WTC11 (cell line): ENCODE measurements at regions not wholly inside any gene's neighbourhood (a gene's known extent, or its start where the extent isn't known, plus 50 kb on each side); places are given as distances from the start of the nearest gene placed in this dataset.

Experiments used
- ATAC-seq: fragments of 200-7000 bp; cut with Tn5 transposase; 2 replicates; pipeline ENCODE4 v1.10.0; 2021; ENCODE audit warnings: mild to moderate bottlenecking, moderate library complexity
- CTCF ChIA-PET: fragments of 300-600 bp; sonication (Branson Sonifier 250); formaldehyde crosslinking; loops from one replicate; lab custom pipeline; 2021; ENCODE audit warnings: antibody characterized with exemption; lab: Charles Lee
- POLR2A ChIA-PET: fragments of 350-600 bp; sonication (Branson Sonifier 250); formaldehyde crosslinking; loops from one replicate; lab custom pipeline; 2021; ENCODE audit warnings: antibody characterized with exemption; lab: Charles Lee
- DNase-seq: peaks from one replicate; pipeline ENCODE4 v3.0.0; 2021; ENCODE audit warnings: low spot score
- H3K27ac Mint-ChIP-seq: 2 replicates; pipeline ENCODE4 v1.8.0; 2021; ENCODE audit warnings: mixed read lengths
- H3K27me3 Mint-ChIP-seq: 2 replicates; pipeline ENCODE4 v1.8.0; 2021; ENCODE audit warnings: low read depth, mild to moderate bottlenecking, moderate library complexity, mixed read lengths
- H3K36me3 Mint-ChIP-seq: 2 replicates; pipeline ENCODE4 v1.8.0; 2021; ENCODE audit warnings: mixed read lengths
- H3K4me1 Mint-ChIP-seq: 2 replicates; pipeline ENCODE4 v1.8.0; 2022; ENCODE audit warnings: mixed read lengths
- H3K4me3 Mint-ChIP-seq: 2 replicates; pipeline ENCODE4 v1.8.0; 2021; ENCODE audit warnings: mild to moderate bottlenecking, moderate library complexity, mixed read lengths
- H3K9me3 Mint-ChIP-seq: 2 replicates; pipeline ENCODE4 v1.8.0; 2021; ENCODE audit warnings: mixed read lengths
- ATF1 ChIP-seq: sonication (generic); formaldehyde crosslinking; IDR thresholded peaks from 2 replicates; pipeline ENCODE4 v1.8.1; 2023; ENCODE audit warnings: mild to moderate bottlenecking, moderate library complexity, missing genetic modification reagents
- CREM ChIP-seq: sonication (generic); formaldehyde crosslinking; IDR thresholded peaks from 2 replicates; pipeline ENCODE4 v1.8.1; 2022; ENCODE audit warnings: mild to moderate bottlenecking, missing genetic modification reagents, moderate library complexity
- FOXP1 ChIP-seq: sonication (generic); formaldehyde crosslinking; IDR thresholded peaks from 2 replicates; pipeline ENCODE4 v1.8.0; 2022; ENCODE audit warnings: missing genetic modification reagents, mild to moderate bottlenecking, moderate library complexity, borderline replicate concordance
- HMGA2 ChIP-seq: fragments of 250-450 bp; sonication (Bioruptor Pico); IDR thresholded peaks from 2 replicates; pipeline ENCODE4 v1.4.0; 2021; ENCODE audit warnings: mild to moderate bottlenecking, moderate library complexity
- JAZF1 ChIP-seq: fragments of 250-450 bp; sonication (Bioruptor Pico); IDR thresholded peaks from 2 replicates; pipeline ENCODE4 v1.9.0; 2021; ENCODE audit warnings: moderate library complexity, mild to moderate bottlenecking, inconsistent platforms
- PRRX2 ChIP-seq: fragments of 250-450 bp; sonication (Bioruptor Pico); IDR thresholded peaks from 2 replicates; pipeline ENCODE4 v1.8.0; 2021; ENCODE audit warnings: mild to moderate bottlenecking
- TP53 ChIP-seq: sonication (generic); formaldehyde crosslinking; IDR thresholded peaks from 2 replicates; pipeline ENCODE4 v1.8.1; 2023; ENCODE audit warnings: mild to moderate bottlenecking, missing genetic modification reagents
- ZNF121 ChIP-seq: sonication (generic); formaldehyde crosslinking; IDR thresholded peaks from 2 replicates; pipeline ENCODE4 v1.8.0; 2023; ENCODE audit warnings: missing genetic modification reagents
- ZNF423 ChIP-seq: fragments of 250-450 bp; sonication (Bioruptor Pico); IDR thresholded peaks from 2 replicates; pipeline ENCODE4 v2.1.2; 2022; ENCODE audit warnings: mild to moderate bottlenecking, moderate library complexity
- TF ChIP-seq, protein P1 (sequence below): fragments of 250-450 bp; sonication (Bioruptor Pico); IDR thresholded peaks from 2 replicates; pipeline ENCODE4 v1.9.0; 2021; ENCODE audit warnings: mild to moderate bottlenecking
- TF ChIP-seq, protein P2 (sequence below): sonication (generic); formaldehyde crosslinking; IDR thresholded peaks from 2 replicates; pipeline ENCODE4 v1.8.1; 2022; ENCODE audit warnings: low read depth, mild to moderate bottlenecking, moderate library complexity, missing genetic modification reagents, borderline replicate concordance
- TF ChIP-seq, protein P3 (sequence below): sonication (generic); formaldehyde crosslinking; IDR thresholded peaks from 2 replicates; pipeline ENCODE4 v1.8.1; 2023; ENCODE audit warnings: mild to moderate bottlenecking, missing genetic modification reagents
- TF ChIP-seq, protein P4 (sequence below): sonication (generic); formaldehyde crosslinking; IDR thresholded peaks from 2 replicates; pipeline ENCODE4 v1.8.0; 2023; ENCODE audit warnings: missing genetic modification reagents, mild to moderate bottlenecking, borderline replicate concordance
- TF ChIP-seq, protein P5 (sequence below): fragments of 250-450 bp; sonication (Bioruptor Pico); conservative IDR thresholded peaks from 2 replicates; pipeline ENCODE4 v1.9.0; 2021; ENCODE audit warnings: mild to moderate bottlenecking
- TF ChIP-seq, protein P6 (sequence below): sonication (generic); formaldehyde crosslinking; IDR thresholded peaks from 2 replicates; pipeline ENCODE4 v1.8.1; 2023; ENCODE audit warnings: mild to moderate bottlenecking, missing genetic modification reagents, borderline replicate concordance
- TF ChIP-seq, protein P7 (sequence below): sonication (generic); formaldehyde crosslinking; IDR thresholded peaks from 2 replicates; pipeline ENCODE4 v1.8.1; 2022; ENCODE audit warnings: mild to moderate bottlenecking, moderate library complexity, missing genetic modification reagents

DNA sequence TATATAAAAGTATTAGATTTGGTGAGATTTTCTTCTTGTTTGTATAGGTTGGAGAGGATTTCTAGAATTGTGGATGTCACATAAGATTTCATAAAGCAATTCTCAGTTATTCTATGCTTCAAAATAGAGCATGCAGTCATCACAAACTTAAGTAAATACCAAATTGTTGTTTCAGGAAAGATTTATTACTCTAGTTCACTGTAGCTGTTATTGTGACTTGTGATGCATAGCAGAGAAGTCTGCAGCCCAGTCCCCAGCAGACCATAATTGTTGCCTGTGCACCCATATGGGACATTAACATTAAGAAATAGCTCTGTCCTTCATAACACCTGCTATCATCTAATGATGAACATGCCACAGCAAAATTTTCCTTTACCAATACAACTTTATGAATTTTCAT is 228.0 kb upstream of the FAM83B start:
- Mint-ChIP-seq H3K36me3 (no peaks in the 10 kb centered on the region), H3K4me1 (peaks cover 4% of the 10 kb centered on the region), H3K4me3 (no peak overlapping the region), H3K9me3 (no peaks in the 10 kb centered on the region), H3K27ac (no peak overlapping the region), H3K27me3 (no peaks in the 10 kb centered on the region; the same call in 1 of the 2 replicates)
- DNase-seq: no peak
- ChIA-PET CTCF (no interaction called here), POLR2A (no interaction called here)
- no peak for ATAC-seq
- TF ChIP-seq, protein P1, sequence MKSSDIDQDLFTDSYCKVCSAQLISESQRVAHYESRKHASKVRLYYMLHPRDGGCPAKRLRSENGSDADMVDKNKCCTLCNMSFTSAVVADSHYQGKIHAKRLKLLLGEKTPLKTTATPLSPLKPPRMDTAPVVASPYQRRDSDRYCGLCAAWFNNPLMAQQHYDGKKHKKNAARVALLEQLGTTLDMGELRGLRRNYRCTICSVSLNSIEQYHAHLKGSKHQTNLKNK (CRISPR knock-in tag): no peak
- TF ChIP-seq PRRX2 (CRISPR knock-in tag): no peak
- TF ChIP-seq ZNF423 (CRISPR knock-in tag): no peak
- no peak for TF ChIP-seq TP53 (CRISPR knock-in tag)
- no peak for TF ChIP-seq ATF1
- no peak for TF ChIP-seq HMGA2
- TF ChIP-seq, protein P2, sequence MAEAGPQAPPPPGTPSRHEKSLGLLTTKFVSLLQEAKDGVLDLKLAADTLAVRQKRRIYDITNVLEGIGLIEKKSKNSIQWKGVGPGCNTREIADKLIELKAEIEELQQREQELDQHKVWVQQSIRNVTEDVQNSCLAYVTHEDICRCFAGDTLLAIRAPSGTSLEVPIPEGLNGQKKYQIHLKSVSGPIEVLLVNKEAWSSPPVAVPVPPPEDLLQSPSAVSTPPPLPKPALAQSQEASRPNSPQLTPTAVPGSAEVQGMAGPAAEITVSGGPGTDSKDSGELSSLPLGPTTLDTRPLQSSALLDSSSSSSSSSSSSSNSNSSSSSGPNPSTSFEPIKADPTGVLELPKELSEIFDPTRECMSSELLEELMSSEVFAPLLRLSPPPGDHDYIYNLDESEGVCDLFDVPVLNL: no peak
- TF ChIP-seq, protein P3, sequence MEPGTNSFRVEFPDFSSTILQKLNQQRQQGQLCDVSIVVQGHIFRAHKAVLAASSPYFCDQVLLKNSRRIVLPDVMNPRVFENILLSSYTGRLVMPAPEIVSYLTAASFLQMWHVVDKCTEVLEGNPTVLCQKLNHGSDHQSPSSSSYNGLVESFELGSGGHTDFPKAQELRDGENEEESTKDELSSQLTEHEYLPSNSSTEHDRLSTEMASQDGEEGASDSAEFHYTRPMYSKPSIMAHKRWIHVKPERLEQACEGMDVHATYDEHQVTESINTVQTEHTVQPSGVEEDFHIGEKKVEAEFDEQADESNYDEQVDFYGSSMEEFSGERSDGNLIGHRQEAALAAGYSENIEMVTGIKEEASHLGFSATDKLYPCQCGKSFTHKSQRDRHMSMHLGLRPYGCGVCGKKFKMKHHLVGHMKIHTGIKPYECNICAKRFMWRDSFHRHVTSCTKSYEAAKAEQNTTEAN: no peak
- TF ChIP-seq, protein P4, sequence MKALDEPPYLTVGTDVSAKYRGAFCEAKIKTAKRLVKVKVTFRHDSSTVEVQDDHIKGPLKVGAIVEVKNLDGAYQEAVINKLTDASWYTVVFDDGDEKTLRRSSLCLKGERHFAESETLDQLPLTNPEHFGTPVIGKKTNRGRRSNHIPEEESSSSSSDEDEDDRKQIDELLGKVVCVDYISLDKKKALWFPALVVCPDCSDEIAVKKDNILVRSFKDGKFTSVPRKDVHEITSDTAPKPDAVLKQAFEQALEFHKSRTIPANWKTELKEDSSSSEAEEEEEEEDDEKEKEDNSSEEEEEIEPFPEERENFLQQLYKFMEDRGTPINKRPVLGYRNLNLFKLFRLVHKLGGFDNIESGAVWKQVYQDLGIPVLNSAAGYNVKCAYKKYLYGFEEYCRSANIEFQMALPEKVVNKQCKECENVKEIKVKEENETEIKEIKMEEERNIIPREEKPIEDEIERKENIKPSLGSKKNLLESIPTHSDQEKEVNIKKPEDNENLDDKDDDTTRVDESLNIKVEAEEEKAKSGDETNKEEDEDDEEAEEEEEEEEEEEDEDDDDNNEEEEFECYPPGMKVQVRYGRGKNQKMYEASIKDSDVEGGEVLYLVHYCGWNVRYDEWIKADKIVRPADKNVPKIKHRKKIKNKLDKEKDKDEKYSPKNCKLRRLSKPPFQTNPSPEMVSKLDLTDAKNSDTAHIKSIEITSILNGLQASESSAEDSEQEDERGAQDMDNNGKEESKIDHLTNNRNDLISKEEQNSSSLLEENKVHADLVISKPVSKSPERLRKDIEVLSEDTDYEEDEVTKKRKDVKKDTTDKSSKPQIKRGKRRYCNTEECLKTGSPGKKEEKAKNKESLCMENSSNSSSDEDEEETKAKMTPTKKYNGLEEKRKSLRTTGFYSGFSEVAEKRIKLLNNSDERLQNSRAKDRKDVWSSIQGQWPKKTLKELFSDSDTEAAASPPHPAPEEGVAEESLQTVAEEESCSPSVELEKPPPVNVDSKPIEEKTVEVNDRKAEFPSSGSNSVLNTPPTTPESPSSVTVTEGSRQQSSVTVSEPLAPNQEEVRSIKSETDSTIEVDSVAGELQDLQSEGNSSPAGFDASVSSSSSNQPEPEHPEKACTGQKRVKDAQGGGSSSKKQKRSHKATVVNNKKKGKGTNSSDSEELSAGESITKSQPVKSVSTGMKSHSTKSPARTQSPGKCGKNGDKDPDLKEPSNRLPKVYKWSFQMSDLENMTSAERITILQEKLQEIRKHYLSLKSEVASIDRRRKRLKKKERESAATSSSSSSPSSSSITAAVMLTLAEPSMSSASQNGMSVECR (CRISPR knock-in tag): no peak
- no peak for TF ChIP-seq CREM (CRISPR knock-in tag)
- TF ChIP-seq FOXP1: no peak
- TF ChIP-seq ZNF121 (CRISPR knock-in tag): no peak
- TF ChIP-seq, protein P5, sequence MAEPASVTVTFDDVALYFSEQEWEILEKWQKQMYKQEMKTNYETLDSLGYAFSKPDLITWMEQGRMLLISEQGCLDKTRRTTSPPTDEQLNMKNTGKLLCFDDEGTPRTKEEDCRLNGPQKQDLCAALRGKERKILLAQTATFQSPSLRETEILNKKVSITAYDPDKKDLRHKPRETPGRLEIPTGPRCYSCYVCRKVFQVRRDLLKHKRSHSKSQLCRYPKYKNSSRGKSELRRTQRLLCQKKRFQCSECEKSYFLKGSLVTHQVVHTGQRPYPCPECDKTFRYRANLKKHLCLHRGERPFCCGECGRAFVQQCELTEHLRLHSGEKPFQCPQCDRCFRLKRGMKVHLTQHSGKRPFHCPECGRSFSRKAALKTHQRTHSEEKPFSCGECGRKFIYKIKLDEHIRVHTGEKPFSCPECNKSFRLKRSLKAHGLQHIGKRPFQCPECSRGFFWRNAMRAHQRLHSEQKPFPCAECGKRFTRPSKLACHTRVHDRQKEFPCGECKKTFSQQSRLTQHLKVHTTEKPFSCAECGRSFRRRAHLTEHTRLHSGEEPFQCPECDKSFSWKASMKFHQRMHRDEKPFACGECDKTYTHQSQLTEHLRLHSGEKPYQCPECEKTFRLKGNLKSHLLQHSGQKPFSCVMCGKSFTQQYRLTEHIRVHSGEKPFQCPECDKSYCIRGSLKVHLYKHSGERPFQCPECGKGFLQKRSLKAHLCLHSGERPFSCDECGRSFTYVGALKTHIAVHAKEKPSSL (CRISPR knock-in tag): no peak
- TF ChIP-seq, protein P6, sequence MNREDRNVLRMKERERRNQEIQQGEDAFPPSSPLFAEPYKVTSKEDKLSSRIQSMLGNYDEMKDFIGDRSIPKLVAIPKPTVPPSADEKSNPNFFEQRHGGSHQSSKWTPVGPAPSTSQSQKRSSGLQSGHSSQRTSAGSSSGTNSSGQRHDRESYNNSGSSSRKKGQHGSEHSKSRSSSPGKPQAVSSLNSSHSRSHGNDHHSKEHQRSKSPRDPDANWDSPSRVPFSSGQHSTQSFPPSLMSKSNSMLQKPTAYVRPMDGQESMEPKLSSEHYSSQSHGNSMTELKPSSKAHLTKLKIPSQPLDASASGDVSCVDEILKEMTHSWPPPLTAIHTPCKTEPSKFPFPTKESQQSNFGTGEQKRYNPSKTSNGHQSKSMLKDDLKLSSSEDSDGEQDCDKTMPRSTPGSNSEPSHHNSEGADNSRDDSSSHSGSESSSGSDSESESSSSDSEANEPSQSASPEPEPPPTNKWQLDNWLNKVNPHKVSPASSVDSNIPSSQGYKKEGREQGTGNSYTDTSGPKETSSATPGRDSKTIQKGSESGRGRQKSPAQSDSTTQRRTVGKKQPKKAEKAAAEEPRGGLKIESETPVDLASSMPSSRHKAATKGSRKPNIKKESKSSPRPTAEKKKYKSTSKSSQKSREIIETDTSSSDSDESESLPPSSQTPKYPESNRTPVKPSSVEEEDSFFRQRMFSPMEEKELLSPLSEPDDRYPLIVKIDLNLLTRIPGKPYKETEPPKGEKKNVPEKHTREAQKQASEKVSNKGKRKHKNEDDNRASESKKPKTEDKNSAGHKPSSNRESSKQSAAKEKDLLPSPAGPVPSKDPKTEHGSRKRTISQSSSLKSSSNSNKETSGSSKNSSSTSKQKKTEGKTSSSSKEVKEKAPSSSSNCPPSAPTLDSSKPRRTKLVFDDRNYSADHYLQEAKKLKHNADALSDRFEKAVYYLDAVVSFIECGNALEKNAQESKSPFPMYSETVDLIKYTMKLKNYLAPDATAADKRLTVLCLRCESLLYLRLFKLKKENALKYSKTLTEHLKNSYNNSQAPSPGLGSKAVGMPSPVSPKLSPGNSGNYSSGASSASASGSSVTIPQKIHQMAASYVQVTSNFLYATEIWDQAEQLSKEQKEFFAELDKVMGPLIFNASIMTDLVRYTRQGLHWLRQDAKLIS: no peak
- TF ChIP-seq, protein P7, sequence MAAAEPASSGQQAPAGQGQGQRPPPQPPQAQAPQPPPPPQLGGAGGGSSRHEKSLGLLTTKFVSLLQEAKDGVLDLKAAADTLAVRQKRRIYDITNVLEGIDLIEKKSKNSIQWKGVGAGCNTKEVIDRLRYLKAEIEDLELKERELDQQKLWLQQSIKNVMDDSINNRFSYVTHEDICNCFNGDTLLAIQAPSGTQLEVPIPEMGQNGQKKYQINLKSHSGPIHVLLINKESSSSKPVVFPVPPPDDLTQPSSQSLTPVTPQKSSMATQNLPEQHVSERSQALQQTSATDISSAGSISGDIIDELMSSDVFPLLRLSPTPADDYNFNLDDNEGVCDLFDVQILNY (CRISPR knock-in tag): no peak
- TF ChIP-seq JAZF1: no peak
